ENCODE measurements at regions not wholly inside any gene's neighbourhood (a gene's known extent, or its start where the extent isn't known, plus 50 kb on each side); places are given as distances from the start of the nearest gene placed in this dataset.

GRCh38 chr10:44492678-44493077 is 107.8 kb upstream of the CXCL12 start:
- TF ChIP-seq CTCF (IDR thresholded peaks at IDR 0.05), result no peak
- H3K4me1 ChIP-seq, result no peaks in the 10 kb centered on the region
- H3K9me3 ChIP-seq, result no peaks in the 10 kb centered on the region
- no peaks in the 10 kb centered on the region for H3K27me3 ChIP-seq
- no peak overlapping the region for H3K27ac ChIP-seq
- no peak overlapping the region for H3K4me3 ChIP-seq
- intact Hi-C loops (cut with DNase I), result no loop called here
- DNase-seq (ENCODE audit: extremely low spot score in 2 of 2), result no peak
- no peaks in the 10 kb centered on the region for H3K36me3 ChIP-seq

- DNase-seq (ENCODE audit: extremely low spot score in 2 of 2), result no peak
These were observed 113.3 kb upstream of the CXCL12 start for GRCh38 chr10:44498222-44498621.

GRCh38 chr10:44500451-44500850 is 115.6 kb upstream of the CXCL12 start:
- no peak for DNase-seq (ENCODE audit: extremely low spot score in 2 of 2)
- intact Hi-C loops (cut with DNase I), result no loop called here
- H3K9me3 ChIP-seq, result no peaks in the 10 kb centered on the region
- H3K4me1 ChIP-seq, result no peaks in the 10 kb centered on the region
- no peaks in the 10 kb centered on the region for H3K36me3 ChIP-seq
- no peak for TF ChIP-seq POLR2A (IDR thresholded peaks at IDR 0.05)
- no peak for TF ChIP-seq POLR2AphosphoS5 (IDR thresholded peaks at IDR 0.05; ENCODE audit: insufficient read depth in 1 of 2, low read depth in 1 of 2)
- TF ChIP-seq CTCF (IDR thresholded peaks at IDR 0.05), result no peak
- H3K4me3 ChIP-seq, result no peak overlapping the region
- no peaks in the 10 kb centered on the region for H3K27me3 ChIP-seq
- H3K27ac ChIP-seq, result no peak overlapping the region

More at GRCh38 chr10:44498222-44498621, 113.3 kb upstream of the CXCL12 start:
- intact Hi-C loops (cut with DNase I), result no loop called here
- TF ChIP-seq POLR2A (IDR thresholded peaks at IDR 0.05) (no peak), POLR2AphosphoS5 (IDR thresholded peaks at IDR 0.05; ENCODE audit: insufficient read depth in 1 of 2, low read depth in 1 of 2) (no peak), CTCF (IDR thresholded peaks at IDR 0.05) (no peak)
- Histone ChIP-seq H3K27ac (no peak overlapping the region), H3K36me3 (no peaks in the 10 kb centered on the region), H3K4me3 (no peak overlapping the region), H3K9me3 (no peaks in the 10 kb centered on the region), H3K4me1 (no peaks in the 10 kb centered on the region), H3K27me3 (no peaks in the 10 kb centered on the region)

- H3K9me3 ChIP-seq, result no peaks in the 10 kb centered on the region
- H3K36me3 ChIP-seq, result no peaks in the 10 kb centered on the region
- no peak for DNase-seq (ENCODE audit: extremely low spot score in 2 of 2)
- H3K27me3 ChIP-seq, result no peaks in the 10 kb centered on the region
- H3K4me3 ChIP-seq, result no peak overlapping the region
- TF ChIP-seq CTCF (IDR thresholded peaks at IDR 0.05), result no peak
- no peak for TF ChIP-seq POLR2A (IDR thresholded peaks at IDR 0.05)
- TF ChIP-seq POLR2AphosphoS5 (IDR thresholded peaks at IDR 0.05; ENCODE audit: insufficient read depth in 1 of 2, low read depth in 1 of 2), result no peak
- H3K27ac ChIP-seq, result no peak overlapping the region
- intact Hi-C loops (cut with DNase I), result no loop called here
- H3K4me1 ChIP-seq, result no peaks in the 10 kb centered on the region
These were observed 121.5 kb upstream of the CXCL12 start for GRCh38 chr10:44506386-44506785.

- no peak for DNase-seq (ENCODE audit: extremely low spot score in 2 of 2)
- intact Hi-C loops (cut with DNase I), result no loop called here
- Histone ChIP-seq H3K36me3 (no peaks in the 10 kb centered on the region), H3K4me1 (no peaks in the 10 kb centered on the region), H3K27ac (no peak overlapping the region), H3K4me3 (no peak overlapping the region), H3K27me3 (no peaks in the 10 kb centered on the region), H3K9me3 (no peaks in the 10 kb centered on the region)
- TF ChIP-seq CTCF (IDR thresholded peaks at IDR 0.05), result no peak
- no peak for TF ChIP-seq POLR2AphosphoS5 (IDR thresholded peaks at IDR 0.05; ENCODE audit: insufficient read depth in 1 of 2, low read depth in 1 of 2)
- no peak for TF ChIP-seq POLR2A (IDR thresholded peaks at IDR 0.05)
These were observed 125.7 kb upstream of the CXCL12 start for GRCh38 chr10:44510379-44511115.

Measured in vagina (tissue), 2 donors.